Erythroblast (primary cell): ENCODE measurements at regions not wholly inside any gene's neighbourhood (a gene's known extent, or its start where the extent isn't known, plus 50 kb on each side); places are given as distances from the start of the nearest gene placed in this dataset.

Experiments used
- DNase-seq, 2 experiments: peaks; one replicate each; lab custom pipeline; 2025; lab: John Stamatoyannopoulos, UW
- GATA1 ChIP-seq: IDR thresholded peaks from 2 replicates; pipeline ENCODE4 v1.6.1; 2011; ENCODE audit warnings: low read depth, mild to moderate bottlenecking, control low read depth, low read length, moderate library complexity
- POLR2A ChIP-seq: IDR thresholded peaks from 2 replicates; pipeline ENCODE4 v1.6.1; 2011; ENCODE audit warnings: mild to moderate bottlenecking, low read length

- TF ChIP-seq GATA1 (no peak), POLR2A (no peak)
- no peak for DNase-seq
These were observed 82.1 kb upstream of the FRY start for GRCh38 chr13:31949486-31949885.

DNA sequence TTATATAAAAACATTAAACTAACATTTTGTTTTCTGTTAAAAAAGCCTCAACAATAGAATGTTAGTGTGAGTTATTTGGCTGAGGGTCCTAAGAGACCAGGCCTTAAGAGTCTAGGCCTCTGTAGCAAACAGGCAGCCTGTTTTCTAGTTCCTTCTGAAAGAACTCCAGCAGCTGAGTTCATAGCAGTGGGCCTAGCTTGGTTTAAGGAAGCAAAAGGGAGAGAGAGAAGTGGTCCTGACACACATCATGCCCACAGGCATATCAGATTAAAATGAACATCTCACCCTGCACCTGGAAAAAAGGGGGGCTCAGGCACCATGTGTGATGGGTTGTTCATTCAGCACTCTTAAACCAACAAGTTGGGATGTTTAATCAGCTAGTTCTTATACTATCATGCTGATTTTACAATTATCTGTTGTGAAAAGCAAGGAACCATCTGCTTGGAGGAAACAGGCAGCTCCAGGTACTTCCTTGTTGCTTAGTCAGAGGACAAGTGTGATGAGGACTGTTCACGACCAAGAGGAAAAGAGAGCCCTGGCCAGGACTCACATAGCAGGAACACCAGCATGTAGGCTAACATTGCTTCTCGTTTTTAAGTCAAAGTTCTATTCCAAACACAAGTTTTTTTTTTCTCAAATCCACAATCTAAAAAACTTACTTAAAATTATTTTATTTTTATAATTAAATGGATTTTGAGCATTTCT is 81.3 kb upstream of the FRY start:
- TF ChIP-seq GATA1 (no peak), POLR2A (no peak)
- no peak for DNase-seq

- no peak for TF ChIP-seq POLR2A
- no peak for TF ChIP-seq GATA1
- DNase-seq, result no peak
These were observed 80.3 kb upstream of the FRY start for GRCh38 chr13:31951215-31951678.

GRCh38 chr13:31952641-31953380 is 78.8 kb upstream of the FRY start:
- DNase-seq, result no peak
- no peak for TF ChIP-seq GATA1
- no peak for TF ChIP-seq POLR2A

DNA sequence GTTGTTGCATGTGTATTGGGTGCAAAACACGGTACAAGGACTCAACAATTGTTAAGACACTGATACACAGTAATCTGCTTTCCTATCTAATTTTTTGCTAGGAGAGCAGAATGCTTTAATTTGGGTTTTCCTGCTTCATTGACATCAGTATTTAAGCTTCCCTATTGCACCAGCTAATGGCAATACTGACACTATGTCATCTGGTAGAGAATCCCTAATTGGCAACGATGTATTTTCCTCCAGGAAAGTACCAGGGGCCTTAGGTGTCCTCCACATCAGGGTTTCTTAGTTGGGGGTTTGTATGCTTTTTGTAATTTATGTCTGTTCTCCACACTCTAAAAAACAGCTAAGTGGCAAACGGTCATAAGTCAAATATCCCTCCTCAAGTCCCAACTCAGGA is 76.5 kb upstream of the FRY start:
- TF ChIP-seq GATA1 (no peak), POLR2A (no peak)
- no peak for DNase-seq

DNA sequence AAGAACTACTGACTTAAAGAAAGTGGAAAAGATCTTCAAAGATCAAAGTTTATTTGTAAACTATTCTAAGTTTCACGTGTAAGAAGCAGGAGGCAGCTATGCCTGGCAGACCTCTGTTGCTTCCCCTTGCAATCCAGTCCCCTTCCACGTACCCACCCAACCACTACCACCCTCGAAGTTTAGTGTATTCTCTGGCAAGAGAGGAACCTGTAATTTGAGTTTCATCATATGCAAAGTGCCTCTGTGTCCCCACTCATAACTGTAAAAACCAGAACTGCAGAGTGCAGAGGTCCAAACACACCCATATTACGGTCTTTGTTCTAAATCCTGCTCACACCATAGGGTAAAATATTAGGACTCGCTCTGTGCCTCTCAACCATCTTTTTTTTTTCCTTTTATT is 75.8 kb upstream of the FRY start:
- DNase-seq, result no peak
- TF ChIP-seq GATA1, result no peak
- TF ChIP-seq POLR2A, result no peak

DNA sequence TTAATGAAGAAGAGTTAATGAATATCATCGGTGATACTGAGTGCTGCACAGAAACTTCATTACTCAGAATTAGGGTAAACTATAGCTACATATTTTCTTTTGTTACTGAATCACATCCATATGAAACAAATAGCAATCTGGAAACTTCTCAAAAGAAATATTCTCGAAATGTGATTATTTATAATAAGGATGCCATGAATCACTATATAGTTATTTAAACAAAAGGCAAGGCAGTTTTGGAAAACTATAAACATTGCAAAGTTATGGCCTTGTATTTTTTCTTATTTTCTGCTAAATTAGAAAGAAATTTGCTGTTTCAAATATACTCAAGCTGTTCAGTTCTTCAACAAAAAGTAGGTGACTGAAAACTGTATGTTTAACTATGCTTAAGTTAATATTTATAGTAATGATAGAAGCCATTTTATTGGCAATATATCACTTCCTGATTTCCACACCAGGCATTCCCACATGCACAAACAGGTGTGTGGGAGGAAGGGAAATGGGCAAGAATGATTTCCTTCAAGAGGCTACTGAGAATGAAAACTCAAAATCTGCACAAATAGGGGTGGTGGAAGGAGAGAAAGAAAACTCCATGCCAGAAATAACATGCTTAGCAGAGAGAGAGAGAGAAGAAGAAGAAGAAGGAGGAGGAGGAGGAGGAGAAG is 74.5 kb upstream of the FRY start:
- TF ChIP-seq GATA1, result no peak
- no peak for TF ChIP-seq POLR2A
- no peak for DNase-seq

DNA sequence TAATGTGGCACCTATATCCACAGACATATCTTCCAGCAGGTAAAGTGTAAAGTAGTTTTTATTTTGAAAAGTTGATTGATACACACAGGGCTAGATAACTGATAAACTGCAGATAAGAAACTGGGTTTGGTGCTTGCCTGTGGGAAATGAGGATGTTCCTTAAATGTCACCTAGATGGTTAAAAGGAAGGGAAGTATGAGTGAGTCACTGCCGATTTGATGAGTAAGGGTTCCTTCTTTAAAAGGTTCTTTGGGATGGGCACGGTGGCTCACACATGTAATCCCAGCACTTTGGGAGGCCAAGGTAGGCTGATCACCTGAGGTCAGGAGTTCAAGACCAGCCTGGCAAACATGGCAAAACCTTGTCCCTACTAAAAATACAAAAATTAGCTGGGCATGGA is 73.8 kb upstream of the FRY start:
- no peak for DNase-seq
- no peak for TF ChIP-seq GATA1
- no peak for TF ChIP-seq POLR2A

DNA sequence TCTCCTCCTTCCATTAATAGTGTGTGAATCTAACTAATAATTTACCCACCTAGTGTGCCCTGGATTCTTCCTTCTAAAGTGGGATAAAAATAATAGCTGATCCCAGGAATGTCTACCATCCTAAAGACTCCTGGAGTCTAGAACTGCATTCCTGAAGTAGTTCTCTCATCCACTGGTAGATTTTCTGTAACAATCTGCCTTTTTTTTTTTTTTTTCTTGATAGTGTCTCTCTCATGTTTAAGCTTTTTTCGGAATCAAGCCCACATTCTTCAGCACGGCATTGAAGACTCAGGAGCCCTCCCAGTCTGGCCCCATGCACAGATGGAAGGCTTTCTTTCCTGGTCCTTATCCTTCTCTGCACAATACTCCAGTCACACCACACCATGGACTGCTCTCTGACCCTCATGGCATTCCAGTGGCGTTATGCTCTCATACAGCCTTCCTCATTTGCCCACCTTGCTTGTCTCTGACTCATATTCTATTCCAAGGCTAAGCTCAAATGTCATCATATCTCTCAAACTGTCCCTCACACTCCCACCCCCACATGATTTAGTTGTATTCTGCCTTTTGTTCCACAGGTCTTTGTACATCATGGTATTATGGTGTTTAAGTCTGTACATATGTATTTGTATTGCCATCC is 68.7 kb upstream of the FRY start:
- no peak for DNase-seq
- no peak for TF ChIP-seq POLR2A
- TF ChIP-seq GATA1, result no peak

DNA sequence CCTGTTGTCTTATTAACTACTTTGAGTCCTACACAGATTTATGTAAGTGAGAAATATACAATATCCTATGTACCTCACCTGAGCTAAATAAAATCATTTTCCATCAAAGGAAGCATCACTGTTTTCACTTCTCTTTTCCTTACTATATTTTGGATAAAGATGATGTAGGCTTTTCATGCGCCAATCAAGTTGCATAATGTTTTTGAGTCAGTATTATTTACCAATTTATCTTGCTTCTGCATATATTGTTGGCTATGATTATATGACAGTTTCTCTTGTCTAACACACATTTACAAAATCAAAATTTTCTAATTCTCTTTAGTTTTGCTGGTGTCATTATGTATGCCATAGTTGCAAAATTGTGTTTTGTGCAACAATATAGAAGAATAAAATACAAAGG is 67.9 kb upstream of the FRY start:
- DNase-seq, result no peak

GRCh38 chr13:31964168-31964567 is 67.4 kb upstream of the FRY start:
- DNase-seq, result no peak
- TF ChIP-seq GATA1, result no peak
- TF ChIP-seq POLR2A, result no peak

More for the DNA sequence above, 67.9 kb upstream of the FRY start:
- TF ChIP-seq POLR2A, result no peak
- no peak for TF ChIP-seq GATA1

DNA sequence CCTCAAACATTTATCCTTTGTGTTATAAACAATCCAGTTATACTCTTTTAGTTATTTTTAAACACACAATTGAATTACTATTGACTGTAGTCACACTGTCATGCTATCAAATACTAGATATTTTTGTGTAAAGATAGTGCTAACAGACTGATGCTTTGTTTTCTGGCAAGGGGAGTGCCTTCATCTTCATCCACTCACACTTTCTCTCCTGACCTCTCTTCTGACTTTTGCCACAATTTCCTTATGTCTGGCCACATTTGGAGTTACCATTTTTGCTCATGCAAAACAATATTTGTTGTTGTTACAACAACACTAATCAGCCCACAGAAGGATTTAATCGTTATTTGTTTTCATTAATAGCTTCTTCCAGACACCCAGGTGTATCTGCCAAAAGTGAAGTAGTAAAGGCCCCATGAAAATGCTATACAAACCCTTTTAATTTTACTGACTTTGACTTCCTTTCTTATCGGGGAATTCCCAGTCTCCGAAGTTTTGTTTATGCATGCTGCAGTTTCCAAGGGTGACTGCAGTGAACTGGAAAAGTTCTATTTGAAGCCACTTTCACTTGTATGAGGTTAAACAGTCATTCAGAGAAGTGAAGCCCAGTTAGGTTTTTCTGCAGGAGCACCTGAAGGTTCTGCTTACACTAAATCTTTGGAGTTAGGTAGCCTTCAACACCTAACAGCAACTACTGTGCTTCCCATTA is 66.1 kb upstream of the FRY start:
- no peak for DNase-seq
- TF ChIP-seq POLR2A (no peak), GATA1 (no peak)

DNA sequence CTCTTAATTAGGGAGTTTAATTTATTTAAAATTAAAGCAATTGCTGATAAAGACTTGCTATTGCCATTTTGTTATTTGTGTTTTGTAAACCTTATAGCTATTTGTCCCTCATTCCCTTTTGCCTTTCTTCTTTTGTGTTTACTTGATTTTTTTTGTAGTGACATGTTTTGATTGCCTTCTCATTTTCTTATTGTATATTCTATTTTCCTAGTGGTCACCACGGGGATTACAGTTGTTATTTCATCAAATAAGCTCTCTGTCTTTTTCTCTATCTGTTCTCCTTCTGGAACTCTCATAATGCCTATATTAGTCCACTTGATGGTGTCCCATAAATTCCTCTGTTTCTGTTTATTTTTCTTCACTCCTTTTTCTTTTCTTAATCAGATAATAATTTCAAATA is 64.4 kb upstream of the FRY start:
- no peak for DNase-seq
- no peak for TF ChIP-seq POLR2A
- no peak for TF ChIP-seq GATA1
